ENCODE measurements at regions not wholly inside any gene's neighbourhood (a gene's known extent, or its start where the extent isn't known, plus 50 kb on each side); places are given as distances from the start of the nearest gene placed in this dataset.

GRCh38 chr2:226531061-226531810, 268.4 kb downstream of the IRS1 start:
- TF ChIP-seq YY1 (IDR thresholded peaks at IDR 0.05; ENCODE audit: insufficient read depth, insufficient read length) (no peak), ZNF274 (IDR thresholded peaks at IDR 0.05; ENCODE audit: low read depth, low read length) (no peak)
